M059J (cell line): ENCODE measurements at regions not wholly inside any gene's neighbourhood (a gene's known extent, or its start where the extent isn't known, plus 50 kb on each side); places are given as distances from the start of the nearest gene placed in this dataset.
"Not testable (repeated sequence)": the region's sequence is repeated elsewhere in the genome, so short reads cannot be mapped to it uniquely, and the experiment has no call there.

Source experiments
- DNase-seq: peaks from one replicate; pipeline ENCODE4 v3.0.0-alpha.2; 2012; ENCODE audit warnings: low read depth

DNA sequence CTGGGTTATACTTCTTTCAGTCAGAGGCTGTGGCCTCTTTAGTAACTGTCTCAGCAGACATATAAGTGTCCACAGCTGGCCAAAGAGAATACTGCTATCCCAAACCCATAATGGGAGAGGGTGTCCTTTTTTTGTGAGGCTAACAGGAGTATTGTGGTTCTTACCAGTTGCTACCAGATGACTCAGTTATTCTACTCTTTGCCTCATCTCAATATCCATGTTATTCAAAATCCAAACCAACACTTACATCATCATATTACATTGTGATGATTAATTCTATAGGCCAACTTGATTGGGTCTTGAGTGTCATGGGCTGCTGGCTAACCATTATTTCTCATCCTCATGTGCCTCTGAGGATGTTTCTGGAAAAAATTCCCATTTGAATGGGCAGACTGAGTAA, 120.9 kb downstream of the TMEM168 start:
- no peak for DNase-seq

DNA sequence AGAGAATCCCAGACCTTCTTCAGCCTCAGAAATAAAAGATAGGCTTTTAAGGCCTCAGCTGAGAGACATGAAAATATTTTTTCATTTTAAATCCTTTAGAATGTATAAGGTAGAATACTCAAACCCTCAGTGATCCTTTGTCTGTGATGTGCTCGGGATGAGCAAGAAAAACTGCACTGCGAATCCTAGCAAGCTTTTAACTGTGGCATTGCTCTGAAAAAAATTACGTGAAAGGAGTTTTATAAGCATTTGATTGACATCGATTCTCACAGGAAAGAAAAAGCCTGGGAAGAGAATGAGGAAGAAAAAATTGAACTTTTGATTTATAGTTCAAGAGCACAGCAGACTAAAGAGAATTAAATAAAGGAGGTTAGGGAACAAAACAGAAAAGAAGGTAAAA, 120.0 kb downstream of the TMEM168 start:
- no peak for DNase-seq

GRCh38 chr7:112678626-112679025, 111.6 kb downstream of the TMEM168 start:
- DNase-seq, result no peak

DNA sequence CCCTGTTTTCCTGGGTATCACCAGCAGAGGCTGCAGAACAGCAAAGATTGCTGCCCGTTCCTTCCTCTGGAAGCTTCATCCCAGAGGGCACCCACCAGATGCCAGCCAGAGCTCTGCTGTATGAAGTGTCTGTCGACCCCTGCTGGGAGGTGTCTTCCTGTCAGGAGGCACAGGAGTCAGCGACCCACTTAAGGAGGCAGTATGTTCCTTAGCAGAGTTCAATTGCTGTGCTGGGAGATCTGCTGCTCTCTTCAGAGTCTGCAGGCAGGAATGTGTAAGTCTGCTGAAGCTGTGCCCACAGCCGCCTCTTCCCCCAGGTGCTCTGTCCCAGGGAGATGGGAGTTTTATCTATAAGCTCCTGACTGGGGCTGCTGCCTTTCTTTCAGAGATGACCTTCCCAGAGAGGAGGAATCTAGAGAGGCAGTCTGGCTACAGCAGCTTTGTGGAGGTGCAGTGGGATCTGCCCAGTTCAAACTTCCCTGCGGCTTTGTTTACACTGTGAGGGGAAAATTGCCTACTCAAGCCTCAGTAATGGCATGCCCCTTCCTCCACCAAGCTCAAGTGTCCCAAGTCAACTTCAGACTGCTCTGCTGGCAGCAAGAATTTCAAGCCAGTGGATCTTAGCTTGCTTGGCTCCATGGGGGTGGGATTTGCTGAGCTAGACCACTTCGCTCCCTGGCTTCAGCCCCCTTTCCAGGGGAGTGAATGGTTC, 100.6 kb downstream of the TMEM168 start:
- not testable (repeated sequence) for DNase-seq

GRCh38 chr7:112692333-112692732, 97.9 kb downstream of the TMEM168 start:
- no peak for DNase-seq

DNA sequence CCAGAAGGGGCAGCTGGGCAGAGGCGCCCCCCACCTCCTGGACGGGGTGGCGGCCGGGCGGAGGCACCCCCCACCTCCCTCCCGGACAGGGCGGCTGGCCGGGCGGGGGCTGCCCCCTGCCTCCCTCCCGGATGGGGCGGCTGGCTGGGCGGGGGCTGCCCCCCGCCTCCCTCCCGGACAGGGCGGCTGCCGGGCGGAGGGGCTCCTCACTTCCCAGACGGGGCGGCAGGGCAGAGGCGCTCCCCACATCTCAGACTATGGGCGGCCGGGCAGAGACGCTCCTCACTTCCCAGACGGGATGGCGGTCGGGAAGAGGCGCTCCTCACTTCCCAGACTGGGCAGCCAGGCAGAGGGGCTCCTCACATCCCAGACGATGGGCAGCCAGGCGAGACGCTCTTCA, 93.0 kb downstream of the TMEM168 start:
- not testable (repeated sequence) for DNase-seq

- no peak for DNase-seq
Observed at GRCh38 chr7:112699725-112700513, 90.3 kb downstream of the TMEM168 start.

DNA sequence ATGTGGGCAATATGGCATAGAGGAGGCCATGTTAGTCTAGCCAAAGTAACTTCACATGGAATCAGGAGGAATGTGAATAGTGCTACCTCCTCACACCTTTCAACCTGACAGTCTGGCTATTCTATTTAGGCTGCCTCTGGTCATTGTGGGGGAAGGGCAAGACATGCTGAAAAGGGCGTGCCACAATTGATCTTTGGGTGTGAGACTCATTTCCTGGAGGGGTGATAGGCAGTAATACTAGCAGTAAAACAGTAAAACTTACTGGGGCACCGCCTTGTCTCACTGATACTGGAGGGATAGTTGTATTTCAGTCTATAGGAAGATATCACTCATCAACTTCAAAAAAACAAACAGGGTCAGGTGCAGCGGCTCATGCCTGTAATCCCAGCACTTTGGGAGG, 88.7 kb downstream of the TMEM168 start:
- no peak for DNase-seq

DNA sequence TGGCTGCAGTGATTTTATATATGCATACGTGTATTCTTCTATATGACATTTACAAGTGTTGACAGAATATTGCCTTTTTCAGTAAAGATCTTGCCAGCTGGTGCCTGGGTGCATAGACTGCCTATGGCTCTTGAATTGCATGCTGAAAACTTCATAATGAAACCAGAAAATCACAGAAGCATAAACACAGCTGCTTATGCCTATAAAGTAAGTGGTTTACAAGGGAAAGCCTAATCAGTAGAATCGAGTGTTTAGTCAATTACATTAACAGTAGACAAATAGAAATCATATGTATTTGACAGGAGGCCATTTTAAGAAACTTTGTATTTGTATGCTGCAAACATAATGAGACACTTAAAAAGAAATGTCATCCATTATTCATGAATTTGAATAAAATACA, 82.5 kb downstream of the TMEM168 start:
- no peak for DNase-seq

DNA sequence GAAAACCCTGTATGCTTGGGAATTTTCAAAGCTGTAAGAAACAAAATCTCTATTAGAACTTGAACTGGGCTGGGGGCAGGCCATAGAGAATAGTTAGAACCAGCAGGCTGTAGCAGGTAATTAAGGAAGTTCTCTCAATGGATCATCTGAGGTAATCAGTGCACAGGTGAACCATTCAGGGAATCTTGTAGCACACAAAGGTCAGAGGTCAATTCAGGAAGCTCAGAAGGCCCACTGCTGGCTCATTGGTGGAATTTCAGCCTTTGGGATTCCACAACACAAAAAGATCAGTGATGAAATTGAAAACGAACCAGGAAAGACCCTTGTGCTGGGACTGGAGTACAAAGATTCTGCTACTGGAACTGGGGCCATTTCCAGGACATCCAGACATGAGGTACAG, 82.0 kb downstream of the TMEM168 start:
- DNase-seq, result no peak
